ENCODE measurements at regions not wholly inside any gene's neighbourhood (a gene's known extent, or its start where the extent isn't known, plus 50 kb on each side); places are given as distances from the start of the nearest gene placed in this dataset.

- Mint-ChIP-seq H3K36me3 (ENCODE audit: low read depth) (no peaks in the 10 kb centered on the region), H3K4me1 (ENCODE audit: low read depth) (no peaks in the 10 kb centered on the region), H3K4me3 (no peak overlapping the region), H3K27ac (no peak overlapping the region), H3K9me3 (ENCODE audit: insufficient read depth) (peaks cover 3% of the 10 kb centered on the region), H3K27me3 (ENCODE audit: low read depth) (no peaks in the 10 kb centered on the region)
- ATAC-seq (no peak), DNase-seq (no peak)
- CTCF ChIA-PET, result no interaction called here
- POLR2A ChIA-PET, result no interaction called here
These were observed 489.3 kb downstream of the TLE4 start for GRCh38 chr9:80061096-80061495.

GRCh38 chr9:80059979-80060378, 488.2 kb downstream of the TLE4 start:
- ATAC-seq (no peak), DNase-seq (no peak)
- Mint-ChIP-seq H3K27me3 (ENCODE audit: low read depth) (no peaks in the 10 kb centered on the region), H3K4me1 (ENCODE audit: low read depth) (no peaks in the 10 kb centered on the region), H3K27ac (no peak overlapping the region), H3K36me3 (ENCODE audit: low read depth) (no peaks in the 10 kb centered on the region), H3K9me3 (ENCODE audit: insufficient read depth) (peaks cover 3% of the 10 kb centered on the region), H3K4me3 (no peak overlapping the region)
- POLR2A ChIA-PET, result no interaction called here
- CTCF ChIA-PET, result no interaction called here

GRCh38 chr9:80059191-80059590, 487.4 kb downstream of the TLE4 start:
- Mint-ChIP-seq H3K27me3 (ENCODE audit: low read depth) (no peaks in the 10 kb centered on the region), H3K4me3 (no peak overlapping the region), H3K27ac (no peak overlapping the region), H3K4me1 (ENCODE audit: low read depth) (no peaks in the 10 kb centered on the region), H3K9me3 (ENCODE audit: insufficient read depth) (peaks cover 3% of the 10 kb centered on the region), H3K36me3 (ENCODE audit: low read depth) (no peaks in the 10 kb centered on the region)
- no peak for DNase-seq
- no peak for ATAC-seq
- ChIA-PET CTCF (no interaction called here), POLR2A (no interaction called here)

DNA sequence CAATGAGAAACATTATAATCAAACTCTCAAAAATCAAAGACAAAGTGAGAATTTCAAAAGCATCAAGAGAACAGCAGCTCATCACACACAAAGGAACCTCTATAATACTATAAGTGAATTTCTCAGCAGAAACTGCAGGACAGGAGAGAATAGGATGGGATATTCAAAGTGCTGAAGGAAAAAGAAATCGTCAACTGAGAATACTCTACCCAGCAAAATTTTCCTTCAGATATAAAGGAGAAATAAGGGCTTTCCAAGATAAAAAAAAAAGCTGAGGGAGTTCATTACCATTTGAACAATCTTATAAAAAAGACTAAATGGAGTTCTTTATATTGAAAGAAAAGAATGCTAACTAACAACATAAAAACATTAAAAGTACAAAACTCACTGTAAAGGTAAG, 481.1 kb downstream of the TLE4 start:
- DNase-seq (no peak), ATAC-seq (no peak)
- no peak overlapping the region for H3K4me3 Mint-ChIP-seq
- ChIA-PET POLR2A (no interaction called here), CTCF (no interaction called here)
- H3K4me1 Mint-ChIP-seq (ENCODE audit: low read depth), result no peaks in the 10 kb centered on the region
- H3K36me3 Mint-ChIP-seq (ENCODE audit: low read depth), result no peaks in the 10 kb centered on the region
- no peak overlapping the region for H3K27ac Mint-ChIP-seq
- no peaks in the 10 kb centered on the region for H3K27me3 Mint-ChIP-seq (ENCODE audit: low read depth)
- H3K9me3 Mint-ChIP-seq (ENCODE audit: insufficient read depth), result peaks cover 3% of the 10 kb centered on the region

DNA sequence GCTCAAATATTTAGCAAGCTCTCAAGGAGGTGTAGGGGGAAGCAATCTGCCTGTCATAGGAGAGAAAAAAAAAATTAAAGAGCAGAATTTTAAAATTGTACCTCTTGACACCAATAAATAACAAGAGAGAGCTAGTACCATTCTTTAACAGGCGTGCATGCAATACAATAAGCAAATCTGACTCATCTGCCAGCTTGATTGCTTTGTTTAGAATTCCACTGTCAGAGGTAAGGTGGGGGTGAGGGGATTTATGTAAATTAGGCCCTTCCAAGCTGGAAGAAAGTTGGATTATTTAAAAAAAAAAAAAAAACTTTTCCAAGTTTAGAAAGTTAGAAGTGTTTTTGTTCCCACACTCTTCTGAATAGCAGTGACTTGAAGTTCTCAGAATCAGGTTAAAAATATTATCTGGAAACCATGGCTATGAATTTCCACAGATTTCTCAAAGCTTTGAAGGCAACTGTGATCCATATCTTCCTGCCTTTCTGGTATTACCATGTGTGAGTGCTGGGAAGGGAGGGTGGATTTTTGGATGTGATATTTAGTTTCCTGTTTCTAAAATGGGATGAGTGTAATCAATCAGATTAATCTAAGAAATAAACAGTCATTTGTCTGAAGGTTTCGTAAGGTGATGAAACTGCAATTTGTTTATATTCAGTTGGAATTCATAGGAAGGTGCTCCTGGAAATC, 477.5 kb downstream of the TLE4 start:
- DNase-seq, result no peak
- peaks cover 3% of the 10 kb centered on the region for H3K9me3 Mint-ChIP-seq (ENCODE audit: insufficient read depth)
- no peak for ATAC-seq
- POLR2A ChIA-PET, result no interaction called here
- H3K4me1 Mint-ChIP-seq (ENCODE audit: low read depth), result no peaks in the 10 kb centered on the region
- H3K27ac Mint-ChIP-seq, result no peak overlapping the region
- H3K4me3 Mint-ChIP-seq, result no peak overlapping the region
- H3K36me3 Mint-ChIP-seq (ENCODE audit: low read depth), result no peaks in the 10 kb centered on the region
- no peaks in the 10 kb centered on the region for H3K27me3 Mint-ChIP-seq (ENCODE audit: low read depth)
- CTCF ChIA-PET, result no interaction called here

DNA sequence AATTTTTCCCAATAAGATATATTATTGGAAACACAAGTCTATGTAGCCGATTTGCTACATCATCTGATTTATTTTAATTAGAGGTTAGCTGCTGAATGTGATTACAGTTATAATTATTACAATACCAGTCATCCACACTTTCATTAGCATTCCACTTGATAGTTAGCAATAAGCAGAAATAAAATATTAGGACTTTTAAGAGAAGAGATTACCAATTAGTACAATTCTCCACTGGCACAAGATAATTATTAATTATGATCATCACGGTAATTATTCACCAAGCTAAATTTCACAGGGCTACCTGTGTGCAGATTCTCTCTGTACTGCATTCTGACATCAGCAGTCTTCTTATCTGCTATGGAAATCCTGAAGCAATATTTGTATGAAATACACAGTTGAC, 474.7 kb downstream of the TLE4 start:
- ChIA-PET POLR2A (no interaction called here), CTCF (no interaction called here)
- no peaks in the 10 kb centered on the region for H3K36me3 Mint-ChIP-seq (ENCODE audit: low read depth)
- H3K27me3 Mint-ChIP-seq (ENCODE audit: low read depth), result no peaks in the 10 kb centered on the region
- H3K27ac Mint-ChIP-seq, result no peak overlapping the region
- no peaks in the 10 kb centered on the region for H3K9me3 Mint-ChIP-seq (ENCODE audit: insufficient read depth)
- H3K4me3 Mint-ChIP-seq, result no peak overlapping the region
- no peaks in the 10 kb centered on the region for H3K4me1 Mint-ChIP-seq (ENCODE audit: low read depth)
- ATAC-seq (no peak), DNase-seq (no peak)

DNA sequence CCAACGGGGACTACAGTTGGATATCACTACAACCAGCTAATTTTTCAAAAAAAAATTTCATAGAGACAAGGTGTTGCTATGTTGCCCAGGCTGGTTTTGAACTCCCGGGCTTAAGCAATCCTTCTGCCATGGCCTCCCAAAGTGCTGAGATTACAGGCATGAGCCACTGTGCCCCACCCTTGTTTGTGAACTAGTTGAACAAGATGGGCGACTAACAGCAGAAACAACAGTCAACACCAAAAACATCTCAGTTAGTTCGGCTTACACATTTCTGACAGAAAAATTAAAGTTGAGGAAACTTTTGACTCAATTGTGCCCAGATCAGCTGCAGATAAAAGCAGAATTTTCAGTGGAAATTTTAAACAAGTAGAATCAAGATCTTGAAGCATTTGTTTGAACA, 470.1 kb downstream of the TLE4 start:
- no peak overlapping the region for H3K27ac Mint-ChIP-seq
- ChIA-PET POLR2A (no interaction called here), CTCF (no interaction called here)
- ATAC-seq (no peak), DNase-seq (no peak)
- H3K4me3 Mint-ChIP-seq, result no peak overlapping the region
- no peaks in the 10 kb centered on the region for H3K9me3 Mint-ChIP-seq (ENCODE audit: insufficient read depth)
- H3K4me1 Mint-ChIP-seq (ENCODE audit: low read depth), result no peaks in the 10 kb centered on the region
- no peaks in the 10 kb centered on the region for H3K36me3 Mint-ChIP-seq (ENCODE audit: low read depth)
- no peaks in the 10 kb centered on the region for H3K27me3 Mint-ChIP-seq (ENCODE audit: low read depth)

DNA sequence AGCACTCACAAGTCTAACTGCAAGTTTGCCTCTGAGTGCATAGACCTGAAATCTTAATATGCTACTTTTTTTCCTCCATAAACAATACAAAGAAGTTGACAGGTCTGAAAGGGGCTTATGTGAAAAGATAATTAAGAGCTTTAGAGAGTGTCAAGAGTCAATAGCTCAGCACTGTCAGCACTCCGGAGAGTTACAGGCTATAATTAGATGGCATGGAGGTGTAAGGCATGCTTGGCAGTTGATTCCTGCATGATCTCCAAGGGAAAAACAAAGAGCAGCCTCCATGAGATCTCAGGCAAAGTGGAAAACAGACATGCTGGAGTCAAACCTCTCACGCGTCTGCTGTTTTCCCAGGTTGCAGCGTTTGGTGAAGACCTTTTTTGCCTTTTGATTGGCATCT, 468.7 kb downstream of the TLE4 start:
- ChIA-PET POLR2A (no interaction called here), CTCF (no interaction called here)
- no peaks in the 10 kb centered on the region for H3K36me3 Mint-ChIP-seq (ENCODE audit: low read depth)
- no peaks in the 10 kb centered on the region for H3K4me1 Mint-ChIP-seq (ENCODE audit: low read depth)
- ATAC-seq, result no peak
- H3K4me3 Mint-ChIP-seq, result no peak overlapping the region
- H3K9me3 Mint-ChIP-seq (ENCODE audit: insufficient read depth), result no peaks in the 10 kb centered on the region
- H3K27me3 Mint-ChIP-seq (ENCODE audit: low read depth), result no peaks in the 10 kb centered on the region
- no peak for DNase-seq
- no peak overlapping the region for H3K27ac Mint-ChIP-seq

GRCh38 chr9:80030801-80031200, 459.0 kb downstream of the TLE4 start:
- CTCF ChIA-PET, result no interaction called here
- H3K4me3 Mint-ChIP-seq, result no peak overlapping the region
- H3K9me3 Mint-ChIP-seq (ENCODE audit: insufficient read depth), result peaks cover 4% of the 10 kb centered on the region
- H3K36me3 Mint-ChIP-seq (ENCODE audit: low read depth), result no peaks in the 10 kb centered on the region
- POLR2A ChIA-PET, result no interaction called here
- ATAC-seq (no peak), DNase-seq (no peak)
- H3K27me3 Mint-ChIP-seq (ENCODE audit: low read depth), result no peaks in the 10 kb centered on the region
- H3K4me1 Mint-ChIP-seq (ENCODE audit: low read depth), result no peaks in the 10 kb centered on the region
- H3K27ac Mint-ChIP-seq, result no peak overlapping the region

DNA sequence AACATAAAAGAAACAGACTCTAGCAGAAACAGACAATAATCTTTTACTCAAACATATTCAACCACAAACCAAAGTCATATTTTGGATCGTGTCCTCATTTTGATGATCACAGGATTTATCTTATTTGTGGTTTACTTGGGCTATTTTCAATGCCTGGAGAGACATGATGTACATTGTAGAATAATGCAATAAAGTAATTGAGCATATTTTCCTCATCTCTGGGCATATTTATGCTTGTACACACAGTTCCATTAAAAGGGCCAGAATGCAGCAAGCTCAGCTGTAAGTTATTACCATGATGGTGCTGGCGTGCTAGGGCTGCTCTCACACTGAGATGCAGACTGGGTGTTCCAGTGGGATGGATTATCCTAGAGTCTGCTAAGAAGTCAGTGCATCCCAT, 456.7 kb downstream of the TLE4 start:
- POLR2A ChIA-PET, result no interaction called here
- no peak for DNase-seq
- no peaks in the 10 kb centered on the region for H3K4me1 Mint-ChIP-seq (ENCODE audit: low read depth)
- H3K4me3 Mint-ChIP-seq, result no peak overlapping the region
- CTCF ChIA-PET, result no interaction called here
- no peaks in the 10 kb centered on the region for H3K36me3 Mint-ChIP-seq (ENCODE audit: low read depth)
- no peak for ATAC-seq
- no peaks in the 10 kb centered on the region for H3K27me3 Mint-ChIP-seq (ENCODE audit: low read depth)
- no peak overlapping the region for H3K27ac Mint-ChIP-seq
- H3K9me3 Mint-ChIP-seq (ENCODE audit: insufficient read depth), result peaks cover 4% of the 10 kb centered on the region

- Mint-ChIP-seq H3K4me3 (no peak overlapping the region), H3K9me3 (ENCODE audit: insufficient read depth) (no peaks in the 10 kb centered on the region), H3K27me3 (ENCODE audit: low read depth) (no peaks in the 10 kb centered on the region), H3K4me1 (ENCODE audit: low read depth) (no peaks in the 10 kb centered on the region), H3K27ac (no peak overlapping the region), H3K36me3 (ENCODE audit: low read depth) (no peaks in the 10 kb centered on the region)
- CTCF ChIA-PET, result no interaction called here
- ATAC-seq (no peak), DNase-seq (no peak)
- POLR2A ChIA-PET, result no interaction called here
These were observed 454.2 kb downstream of the TLE4 start for GRCh38 chr9:80025796-80026520.

DNA sequence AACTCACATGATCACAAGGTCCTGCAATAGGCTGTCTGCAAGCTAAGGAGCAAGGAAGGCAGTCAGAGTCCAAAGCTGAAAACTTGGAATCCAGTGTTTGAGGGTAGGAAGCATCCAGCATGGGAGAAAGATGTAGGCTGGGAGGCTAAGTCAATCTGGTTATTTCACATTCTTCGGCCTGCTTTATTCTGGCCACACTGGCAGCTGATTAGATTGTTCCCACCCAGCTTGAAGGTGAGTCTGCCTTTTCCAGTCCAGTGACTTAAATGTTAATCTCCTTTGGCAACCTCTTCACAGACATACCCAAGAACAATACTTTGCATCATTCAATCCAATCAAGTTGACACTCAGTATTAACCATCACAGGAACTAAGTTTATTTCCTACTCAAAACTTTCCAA, 453.4 kb downstream of the TLE4 start:
- no peak for DNase-seq
- H3K4me1 Mint-ChIP-seq (ENCODE audit: low read depth), result no peaks in the 10 kb centered on the region
- H3K4me3 Mint-ChIP-seq, result no peak overlapping the region
- H3K27ac Mint-ChIP-seq, result no peak overlapping the region
- no peaks in the 10 kb centered on the region for H3K9me3 Mint-ChIP-seq (ENCODE audit: insufficient read depth)
- no peaks in the 10 kb centered on the region for H3K27me3 Mint-ChIP-seq (ENCODE audit: low read depth)
- no peak for ATAC-seq
- no peaks in the 10 kb centered on the region for H3K36me3 Mint-ChIP-seq (ENCODE audit: low read depth)
- ChIA-PET CTCF (no interaction called here), POLR2A (no interaction called here)

- ATAC-seq (no peak), DNase-seq (no peak)
- Mint-ChIP-seq H3K4me1 (ENCODE audit: low read depth) (no peaks in the 10 kb centered on the region), H3K36me3 (ENCODE audit: low read depth) (no peaks in the 10 kb centered on the region), H3K9me3 (ENCODE audit: insufficient read depth) (no peaks in the 10 kb centered on the region), H3K4me3 (no peak overlapping the region), H3K27ac (no peak overlapping the region), H3K27me3 (ENCODE audit: low read depth) (no peaks in the 10 kb centered on the region)
- ChIA-PET CTCF (no interaction called here), POLR2A (no interaction called here)
These were observed 448.8 kb downstream of the TLE4 start for GRCh38 chr9:80020530-80020929.
